Neuronal stem cell (in vitro differentiated cells): ENCODE measurements at regions not wholly inside any gene's neighbourhood (a gene's known extent, or its start where the extent isn't known, plus 50 kb on each side); places are given as distances from the start of the nearest gene placed in this dataset.
"Not testable (repeated sequence)": the region's sequence is repeated elsewhere in the genome, so short reads cannot be mapped to it uniquely, and the experiment has no call there.

Experiments used
- DNase-seq: peaks from one replicate; pipeline ENCODE4 v3.0.0-alpha.2; 2013; ENCODE audit warnings: low spot score
- H2AFZ ChIP-seq: one replicate; pipeline ENCODE4 v1.6.1; 2013; ENCODE audit warnings: mild to moderate bottlenecking, low read length, inconsistent platforms
- H2AK5ac ChIP-seq: 2 replicates; pipeline ENCODE4 v1.6.1; 2013; ENCODE audit warnings: low read depth, mild to moderate bottlenecking, inconsistent platforms, low read length, moderate library complexity, mixed read lengths
- H2BK120ac ChIP-seq: 2 replicates; pipeline ENCODE4 v1.6.1; 2013; ENCODE audit warnings: low read depth, mild to moderate bottlenecking, inconsistent platforms, low read length, moderate library complexity, mixed read lengths
- H2BK12ac ChIP-seq: one replicate; pipeline ENCODE4 v1.6.1; 2013; ENCODE audit warnings: low read length, inconsistent platforms
- H2BK15ac ChIP-seq: 2 replicates; pipeline ENCODE4 v1.6.1; 2013; ENCODE audit warnings: mild to moderate bottlenecking, low read length, inconsistent platforms, mixed read lengths
- H2BK5ac ChIP-seq: one replicate; pipeline ENCODE4 v1.6.1; 2013; ENCODE audit warnings: inconsistent platforms, mild to moderate bottlenecking, low read length, moderate library complexity
- H3K14ac ChIP-seq: one replicate; pipeline ENCODE4 v1.6.1; 2013; ENCODE audit warnings: low read length, inconsistent platforms
- H3K18ac ChIP-seq: 2 replicates; pipeline ENCODE4 v1.6.1; 2013; ENCODE audit warnings: low read length, inconsistent platforms
- H3K23ac ChIP-seq: 2 replicates; pipeline ENCODE4 v1.6.1; 2013; ENCODE audit warnings: low read depth, mild to moderate bottlenecking, mixed read lengths, low read length, inconsistent platforms; ENCODE audit not compliant: poor library complexity
- H3K27ac ChIP-seq: replicated peaks from 3 replicates; pipeline ENCODE4 v1.5.1; 2013; ENCODE audit warnings: low read length, inconsistent platforms
- H3K27me3 ChIP-seq, 3 experiments: 2 replicates each; pipeline ENCODE4 v1.6.1; 2013; ENCODE audit warnings: low read length in 3 of 3, mild to moderate bottlenecking in 2 of 3, inconsistent platforms in 1 of 3, low read depth in 1 of 3, mixed read lengths in 1 of 3, moderate library complexity in 1 of 3; ENCODE audit not compliant: control insufficient read depth in 3 of 3, insufficient read depth in 3 of 3
- H3K36me3 ChIP-seq, 2 donors: replicated peaks in 1 of 2; 2 replicates each; pipeline ENCODE4 v1.6.1; 2013; ENCODE audit warnings: low read length in 2 of 2; ENCODE audit not compliant: control insufficient read depth in 2 of 2, insufficient read depth in 2 of 2
- H3K4ac ChIP-seq: 2 replicates; pipeline ENCODE4 v1.6.1; 2013; ENCODE audit warnings: inconsistent platforms, mild to moderate bottlenecking, low read length, moderate library complexity
- H3K4me1 ChIP-seq, 2 donors: 1 replicate in 1 of 2; 2 replicates in 1 of 2; pipeline ENCODE4 v1.6.1; 2013; ENCODE audit warnings: low read length in 2 of 2, low read depth in 1 of 2; ENCODE audit not compliant: control insufficient read depth in 2 of 2, insufficient read depth in 1 of 2
- H3K4me2 ChIP-seq: one replicate; pipeline ENCODE4 v1.6.1; 2013; ENCODE audit warnings: mild to moderate bottlenecking, low read length, inconsistent platforms; ENCODE audit not compliant: insufficient read depth, poor library complexity, severe bottlenecking
- H3K4me3 ChIP-seq, 2 donors: 2 replicates each; pipeline ENCODE4 v1.5.1; 2013; ENCODE audit warnings: low read length in 2 of 2, mild to moderate bottlenecking in 2 of 2, inconsistent platforms in 1 of 2, moderate library complexity in 1 of 2
- H3K79me1 ChIP-seq: one replicate; pipeline ENCODE4 v1.6.1; 2013; ENCODE audit warnings: low read depth, mild to moderate bottlenecking, inconsistent platforms, low read length, moderate library complexity
- H3K9ac ChIP-seq: one replicate; pipeline ENCODE4 v1.6.1; 2013; ENCODE audit warnings: mild to moderate bottlenecking, low read depth, low read length, inconsistent platforms; ENCODE audit not compliant: poor library complexity
- H3K9me3 ChIP-seq, 2 donors: replicated peaks in 1 of 2; 2 replicates each; pipeline versions ENCODE3 to v1.6.1; 2013; ENCODE audit warnings: low read length in 2 of 2, mild to moderate bottlenecking in 2 of 2, inconsistent platforms in 1 of 2, low read depth in 1 of 2, mixed read lengths in 1 of 2, moderate library complexity in 1 of 2; ENCODE audit not compliant: control insufficient read depth in 2 of 2, insufficient read depth in 1 of 2
- H4K8ac ChIP-seq: one replicate; pipeline ENCODE4 v1.6.1; 2013; ENCODE audit warnings: low read depth, mild to moderate bottlenecking, inconsistent platforms, low read length, moderate library complexity
- H4K91ac ChIP-seq: one replicate; pipeline ENCODE4 v1.6.1; 2013; ENCODE audit warnings: low read length, low read depth, mild to moderate bottlenecking, inconsistent platforms; ENCODE audit not compliant: poor library complexity
- WGBS, 2 donors: extraction: QIAGEN DNeasy Blood & Tissue Kit; methylation state at CpG; one replicate each; pipeline ENCODE4 v1.1.7; 2013; ENCODE audit warnings: missing lambda C conversion rate in 2 of 2, mixed read lengths in 1 of 2; ENCODE audit not compliant: insufficient read length in 2 of 2, insufficient replicate concordance in 1 of 2; ENCODE audit errors: extremely low coverage in 2 of 2; 5-methylcytosine and 5-hydroxymethylcytosine counted together

- not testable (repeated sequence) for H2BK120ac ChIP-seq
Observed at GRCh38 chr1:234815295-234815815, 205.4 kb upstream of the IRF2BP2 start.

DNA sequence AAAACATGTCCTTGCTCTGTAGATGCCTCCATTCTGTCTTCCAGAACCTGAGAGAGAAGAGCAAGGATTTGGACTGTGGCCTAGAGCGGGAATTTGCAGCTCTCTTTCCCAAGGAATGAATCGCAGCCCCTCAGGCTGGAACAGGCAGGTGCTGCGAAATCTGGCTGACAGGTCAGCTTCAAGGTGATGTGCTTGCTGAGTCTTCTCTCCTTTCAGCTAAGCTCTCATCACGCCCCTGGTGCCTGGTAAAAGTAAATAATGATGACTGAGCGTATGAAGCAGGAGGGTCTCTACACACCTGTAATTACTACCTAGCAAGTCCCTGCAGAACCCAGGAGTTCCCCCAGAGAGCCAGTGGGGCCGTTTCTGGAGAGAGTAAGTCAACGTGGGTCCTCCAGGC, 204.3 kb upstream of the IRF2BP2 start:
- not testable (repeated sequence) for H2BK5ac ChIP-seq, DNase-seq, H3K4me2 ChIP-seq, H2BK120ac ChIP-seq, H3K4ac ChIP-seq, H3K27me3 ChIP-seq, H3K23ac ChIP-seq, H3K4me1 ChIP-seq, H3K27ac ChIP-seq, H4K91ac ChIP-seq, H2AFZ ChIP-seq, H2BK15ac ChIP-seq, H2AK5ac ChIP-seq, H3K36me3 ChIP-seq, H3K79me1 ChIP-seq, H3K9me3 ChIP-seq, H4K8ac ChIP-seq, H2BK12ac ChIP-seq, H3K18ac ChIP-seq, H3K9ac ChIP-seq, H3K4me3 ChIP-seq, H3K14ac ChIP-seq
- no CpG with 5 or more reads among the region's 7 CpGs for WGBS, 2 donors

More at GRCh38 chr1:234815295-234815815, 205.4 kb upstream of the IRF2BP2 start:
- H3K14ac ChIP-seq, H3K4me1 ChIP-seq, H2AFZ ChIP-seq, H3K36me3 ChIP-seq, H4K8ac ChIP-seq, H2AK5ac ChIP-seq, H3K18ac ChIP-seq, H3K9me3 ChIP-seq, H3K27me3 ChIP-seq, H3K23ac ChIP-seq, H3K4me2 ChIP-seq, H4K91ac ChIP-seq, H2BK5ac ChIP-seq, H3K4ac ChIP-seq, H3K9ac ChIP-seq, H3K79me1 ChIP-seq, H2BK12ac ChIP-seq, H3K4me3 ChIP-seq, H3K27ac ChIP-seq, DNase-seq, H2BK15ac ChIP-seq: not testable (repeated sequence)
- WGBS, 2 donors: no CpG with 5 or more reads among the region's 7 CpGs

DNA sequence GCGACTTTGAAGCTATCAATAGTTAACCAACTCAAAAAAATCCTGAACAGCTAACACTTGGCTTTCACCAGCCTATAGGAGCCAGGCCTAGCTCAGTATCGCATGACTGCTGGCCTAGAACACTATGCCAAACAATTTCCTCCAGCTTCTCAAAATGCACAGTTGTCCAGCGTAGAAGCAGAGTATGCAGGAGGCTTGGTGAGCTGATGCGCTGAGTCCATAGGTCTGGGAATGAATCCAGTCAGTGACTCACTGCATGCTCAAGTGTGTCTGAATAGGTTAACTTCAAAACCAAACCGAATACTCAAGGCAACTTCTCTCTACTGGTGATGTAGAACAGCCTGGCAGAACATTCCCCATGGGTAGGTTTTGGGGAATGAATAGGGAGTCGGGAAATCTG, 201.8 kb upstream of the IRF2BP2 start:
- WGBS, 2 donors: no CpG with 5 or more reads among the region's 6 CpGs

DNA sequence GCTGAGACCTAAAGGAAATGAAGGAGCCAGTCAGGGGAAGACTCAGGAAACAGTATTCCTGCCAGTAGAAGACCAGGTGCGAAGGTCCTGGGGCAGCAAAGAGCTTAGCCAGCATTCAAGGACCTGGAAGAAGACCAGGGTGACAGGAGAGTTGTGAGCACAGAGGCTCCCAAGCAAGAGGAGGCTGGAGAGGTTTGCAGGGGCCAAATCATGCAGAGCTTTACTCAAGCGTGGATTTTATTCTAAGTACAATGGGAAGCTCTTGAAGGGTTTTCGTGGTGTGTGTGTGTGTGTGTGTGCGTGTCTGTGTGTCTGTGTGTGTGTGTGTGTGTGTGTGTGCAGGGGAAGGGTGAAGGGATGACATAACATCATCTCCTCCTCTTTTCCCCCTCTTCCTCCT, 200.7 kb upstream of the IRF2BP2 start:
- H3K4ac ChIP-seq, H3K27me3 ChIP-seq, H3K4me1 ChIP-seq, H3K14ac ChIP-seq, H3K4me3 ChIP-seq, H4K91ac ChIP-seq, H4K8ac ChIP-seq, H2BK5ac ChIP-seq, DNase-seq, H3K27ac ChIP-seq, H3K18ac ChIP-seq, H3K9me3 ChIP-seq, H2AK5ac ChIP-seq, H3K4me2 ChIP-seq, H2BK12ac ChIP-seq, H3K23ac ChIP-seq, H3K36me3 ChIP-seq, H2AFZ ChIP-seq, H3K79me1 ChIP-seq, H3K9ac ChIP-seq, H2BK15ac ChIP-seq, H2BK120ac ChIP-seq: not testable (repeated sequence)
- no CpG with 5 or more reads among the region's 4 CpGs for WGBS, 2 donors

More for the DNA sequence above, 201.8 kb upstream of the IRF2BP2 start:
- H3K36me3 ChIP-seq, H3K9ac ChIP-seq, H3K27ac ChIP-seq, H3K4ac ChIP-seq, H3K4me2 ChIP-seq, H2AFZ ChIP-seq, H2BK12ac ChIP-seq, H3K4me3 ChIP-seq, DNase-seq, H4K8ac ChIP-seq, H3K23ac ChIP-seq, H2BK120ac ChIP-seq, H3K9me3 ChIP-seq, H2BK5ac ChIP-seq, H3K79me1 ChIP-seq, H3K18ac ChIP-seq, H2BK15ac ChIP-seq, H3K14ac ChIP-seq, H3K4me1 ChIP-seq, H2AK5ac ChIP-seq, H4K91ac ChIP-seq, H3K27me3 ChIP-seq: not testable (repeated sequence)
